ENCODE measurements at regions not wholly inside any gene's neighbourhood (a gene's known extent, or its start where the extent isn't known, plus 50 kb on each side); places are given as distances from the start of the nearest gene placed in this dataset.

DNA sequence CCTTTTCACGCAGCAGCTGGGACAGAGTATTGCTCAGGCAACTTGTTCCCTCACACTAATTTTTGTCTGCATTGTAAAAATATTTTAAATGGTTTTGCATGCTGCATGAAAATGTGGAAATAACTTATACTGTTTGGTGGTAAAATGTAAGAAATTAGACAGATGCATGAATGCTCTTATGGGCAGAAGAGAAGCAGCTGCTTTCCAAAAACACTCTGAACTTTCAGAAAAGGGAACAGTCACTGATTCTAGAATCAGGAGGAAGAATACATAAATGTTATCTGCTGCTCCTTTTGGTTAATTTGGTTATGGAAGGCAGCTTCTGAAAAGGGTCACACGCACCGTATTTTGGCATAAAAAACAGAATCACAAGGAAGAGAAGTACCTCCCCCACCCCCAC lies 87.0 kb upstream of the RUNX1 start:
- ChIA-PET CTCF (no interaction called here), POLR2A (no interaction called here)
- H3K36me3 ChIP-seq (ENCODE audit: control insufficient read depth in 2 of 2, extremely low read depth in 1 of 2, insufficient read depth in 2 of 2, low read length in 2 of 2): no peaks in the 10 kb centered on the region
- intact Hi-C loops (cut with micrococcal nuclease): no loop called here
- H3K79me2 ChIP-seq (ENCODE audit: control insufficient read depth, insufficient read depth, low read length): no peaks in the 10 kb centered on the region
- no peaks in the 10 kb centered on the region for H4K20me1 ChIP-seq (replicated peaks; ENCODE audit: control insufficient read depth, extremely low read depth, insufficient read depth, low read length)
- H2AFZ ChIP-seq (ENCODE audit: low read depth, low read length): peak overlapping the region; percentile 60
- dilution Hi-C loops (cut with MboI; ENCODE audit: extremely low pct_ligation_motif_present, low sequenced_read_pairs): no loop called here
- FAIRE-seq: no peak
- BruUV-seq (replicated peaks): no TSS peak
- TF ChIP-seq FOS (IDR thresholded peaks at IDR 0.05; ENCODE audit: borderline replicate concordance, insufficient read depth, low read length) (no peak), CTCF (IDR thresholded peaks at IDR 0.05; ENCODE audit: extremely low read depth in 1 of 2, insufficient read depth in 1 of 2, low read depth in 1 of 2, low read length in 2 of 2) (no peak), MYC (IDR thresholded peaks at IDR 0.05; ENCODE audit: low read depth, low read length) (no peak), EZH2 (IDR thresholded peaks at IDR 0.05; ENCODE audit: borderline replicate concordance, low read depth, low read length, severe bottlenecking) (no peak), MAX (IDR thresholded peaks at IDR 0.05; ENCODE audit: insufficient read depth, insufficient read length) (no peak)
- H3K9me3 ChIP-seq (replicated peaks; ENCODE audit: control insufficient read depth, insufficient read depth, low read length): no peaks in the 10 kb centered on the region
- no peak overlapping the region for H3K4me3 ChIP-seq (replicated peaks in 1 of 3; ENCODE audit: insufficient read depth in 1 of 3, low read depth in 1 of 3, low read length in 3 of 3)
- H3K9me1 ChIP-seq (replicated peaks; ENCODE audit: control insufficient read depth, extremely low read depth, insufficient read depth, low read length): no peaks in the 10 kb centered on the region
- H3K4me2 ChIP-seq (ENCODE audit: insufficient read depth, low read length): no peak overlapping the region
- DNase-seq (ENCODE audit: low read depth, low spot score): no peak
- H3K27me3 ChIP-seq (ENCODE audit: control insufficient read depth in 2 of 2, insufficient read depth in 2 of 2, low read length in 2 of 2): no peaks in the 10 kb centered on the region
- H3K4me1 ChIP-seq (ENCODE audit: control insufficient read depth, extremely low read depth, insufficient read depth, low read length): peaks cover 9% of the 10 kb centered on the region
- H3K27ac ChIP-seq (ENCODE audit: insufficient read depth, low read depth, low read length): no peak overlapping the region
- H3K9ac ChIP-seq (replicated peaks; ENCODE audit: extremely low read depth, insufficient read depth, low read length): no peak overlapping the region

- Histone ChIP-seq H3K9me1 (replicated peaks; ENCODE audit: control insufficient read depth, extremely low read depth, insufficient read depth, low read length) (no peaks in the 10 kb centered on the region), H2AFZ (ENCODE audit: low read depth, low read length) (no peak overlapping the region), H3K9ac (replicated peaks; ENCODE audit: extremely low read depth, insufficient read depth, low read length) (no peak overlapping the region), H3K4me1 (ENCODE audit: control insufficient read depth, extremely low read depth, insufficient read depth, low read length) (peaks cover 9% of the 10 kb centered on the region), H4K20me1 (replicated peaks; ENCODE audit: control insufficient read depth, extremely low read depth, insufficient read depth, low read length) (no peaks in the 10 kb centered on the region), H3K27ac (ENCODE audit: insufficient read depth, low read depth, low read length) (no peak overlapping the region), H3K79me2 (ENCODE audit: control insufficient read depth, insufficient read depth, low read length) (no peaks in the 10 kb centered on the region), H3K4me2 (ENCODE audit: insufficient read depth, low read length) (no peak overlapping the region), H3K27me3 (ENCODE audit: control insufficient read depth in 2 of 2, insufficient read depth in 2 of 2, low read length in 2 of 2) (no peaks in the 10 kb centered on the region), H3K4me3 (replicated peaks in 1 of 3; ENCODE audit: insufficient read depth in 1 of 3, low read depth in 1 of 3, low read length in 3 of 3) (no peak overlapping the region), H3K36me3 (ENCODE audit: control insufficient read depth in 2 of 2, extremely low read depth in 1 of 2, insufficient read depth in 2 of 2, low read length in 2 of 2) (no peaks in the 10 kb centered on the region), H3K9me3 (replicated peaks; ENCODE audit: control insufficient read depth, insufficient read depth, low read length) (no peaks in the 10 kb centered on the region)
- TF ChIP-seq MAX (IDR thresholded peaks at IDR 0.05; ENCODE audit: insufficient read depth, insufficient read length) (no peak), EZH2 (IDR thresholded peaks at IDR 0.05; ENCODE audit: borderline replicate concordance, low read depth, low read length, severe bottlenecking) (no peak)
- POLR2A ChIA-PET: no interaction called here
- FAIRE-seq (no peak), DNase-seq (ENCODE audit: low read depth, low spot score) (no peak)
- dilution Hi-C loops (cut with MboI; ENCODE audit: extremely low pct_ligation_motif_present, low sequenced_read_pairs) (no loop called here), intact Hi-C loops (cut with micrococcal nuclease) (no loop called here)
- CTCF ChIA-PET: no interaction called here
- no TSS peak for BruUV-seq (replicated peaks)
These were observed 86.4 kb upstream of the RUNX1 start for GRCh38 chr21:35135481-35135880.

Measured in endothelial cell of umbilical vein (primary cell).